ENCODE measurements at regions not wholly inside any gene's neighbourhood (a gene's known extent, or its start where the extent isn't known, plus 50 kb on each side); places are given as distances from the start of the nearest gene placed in this dataset.

DNA sequence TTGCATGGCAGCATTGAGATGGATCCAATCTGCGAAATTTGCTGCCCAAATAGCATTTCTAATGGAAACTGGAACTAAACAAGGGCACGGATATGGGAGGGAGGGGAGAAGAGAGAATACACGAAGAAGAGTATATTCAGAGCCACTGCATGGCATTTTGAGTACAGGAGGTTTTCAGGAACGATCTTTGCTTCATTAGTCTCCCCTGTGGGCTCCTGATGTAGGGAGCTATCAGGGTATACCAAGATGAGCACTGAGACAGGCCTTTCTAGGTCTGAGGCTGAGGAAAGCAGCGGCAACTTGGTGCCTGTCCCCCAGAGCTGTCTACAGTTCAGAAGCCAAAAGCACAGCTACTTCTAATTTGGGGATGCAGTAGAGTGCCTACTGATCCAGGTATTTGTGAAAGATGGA lies 257.7 kb upstream of the PMFBP1 start:
- TF ChIP-seq, protein P1, sequence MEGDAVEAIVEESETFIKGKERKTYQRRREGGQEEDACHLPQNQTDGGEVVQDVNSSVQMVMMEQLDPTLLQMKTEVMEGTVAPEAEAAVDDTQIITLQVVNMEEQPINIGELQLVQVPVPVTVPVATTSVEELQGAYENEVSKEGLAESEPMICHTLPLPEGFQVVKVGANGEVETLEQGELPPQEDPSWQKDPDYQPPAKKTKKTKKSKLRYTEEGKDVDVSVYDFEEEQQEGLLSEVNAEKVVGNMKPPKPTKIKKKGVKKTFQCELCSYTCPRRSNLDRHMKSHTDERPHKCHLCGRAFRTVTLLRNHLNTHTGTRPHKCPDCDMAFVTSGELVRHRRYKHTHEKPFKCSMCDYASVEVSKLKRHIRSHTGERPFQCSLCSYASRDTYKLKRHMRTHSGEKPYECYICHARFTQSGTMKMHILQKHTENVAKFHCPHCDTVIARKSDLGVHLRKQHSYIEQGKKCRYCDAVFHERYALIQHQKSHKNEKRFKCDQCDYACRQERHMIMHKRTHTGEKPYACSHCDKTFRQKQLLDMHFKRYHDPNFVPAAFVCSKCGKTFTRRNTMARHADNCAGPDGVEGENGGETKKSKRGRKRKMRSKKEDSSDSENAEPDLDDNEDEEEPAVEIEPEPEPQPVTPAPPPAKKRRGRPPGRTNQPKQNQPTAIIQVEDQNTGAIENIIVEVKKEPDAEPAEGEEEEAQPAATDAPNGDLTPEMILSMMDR (IDR thresholded peaks at IDR 0.05) = no peak
- no peak for TF ChIP-seq EP300 (IDR thresholded peaks at IDR 0.05)
- no peak for TF ChIP-seq POLR2AphosphoS5 (IDR thresholded peaks at IDR 0.05)

Data from esophagus muscularis mucosa (tissue), 4 donors.